ENCODE measurements at regions not wholly inside any gene's neighbourhood (a gene's known extent, or its start where the extent isn't known, plus 50 kb on each side); places are given as distances from the start of the nearest gene placed in this dataset.

DNA sequence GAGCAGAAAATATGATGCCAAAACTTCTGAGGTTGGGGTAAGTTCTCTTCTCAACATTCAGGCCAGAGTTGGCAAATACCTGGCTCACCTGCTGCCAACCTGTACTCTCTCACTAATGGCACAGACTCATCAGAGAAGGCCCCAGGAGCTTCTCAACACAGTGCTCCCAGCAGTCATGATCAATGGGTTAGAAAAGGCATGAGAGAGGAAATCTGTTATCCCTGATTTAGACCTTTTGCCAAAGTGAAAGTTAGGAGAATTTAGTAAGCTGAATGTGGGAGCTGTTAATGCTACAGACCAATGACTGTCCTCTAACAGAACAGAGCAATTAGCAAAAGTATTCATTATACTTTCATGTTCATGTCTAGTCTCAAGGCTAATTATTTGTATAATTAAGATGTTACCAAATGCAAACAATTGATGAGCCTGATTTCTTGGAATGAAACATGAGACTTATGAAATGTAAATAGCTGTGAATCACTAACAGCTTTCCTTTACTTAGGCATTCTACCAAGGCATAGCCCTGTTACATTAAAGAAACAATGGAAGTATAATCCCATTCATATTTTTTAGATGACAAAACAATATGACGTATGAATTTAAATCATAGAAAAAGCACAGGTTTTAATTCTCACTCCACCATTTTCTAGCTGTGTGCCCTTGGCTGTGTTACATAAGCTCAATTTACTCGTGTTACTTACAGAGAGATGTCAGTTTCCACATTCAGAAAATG, 68.7 kb upstream of the MARCHF10 start:
- DNase-seq (ENCODE audit: low spot score), result no peak

GRCh38 chr17:62876063-62876462, 67.9 kb upstream of the MARCHF10 start:
- Mint-ChIP-seq H3K4me3 (ENCODE audit: unreplicated experiment) (no peak overlapping the region), H3K9me3 (ENCODE audit: unreplicated experiment) (no peaks in the 10 kb centered on the region), H3K27me3 (ENCODE audit: unreplicated experiment) (no peaks in the 10 kb centered on the region), H3K4me1 (ENCODE audit: unreplicated experiment) (peaks cover 19% of the 10 kb centered on the region), H3K36me3 (ENCODE audit: low read depth, unreplicated experiment) (no peaks in the 10 kb centered on the region), H3K27ac (ENCODE audit: unreplicated experiment) (no peak overlapping the region)
- TF ChIP-seq, protein P1, sequence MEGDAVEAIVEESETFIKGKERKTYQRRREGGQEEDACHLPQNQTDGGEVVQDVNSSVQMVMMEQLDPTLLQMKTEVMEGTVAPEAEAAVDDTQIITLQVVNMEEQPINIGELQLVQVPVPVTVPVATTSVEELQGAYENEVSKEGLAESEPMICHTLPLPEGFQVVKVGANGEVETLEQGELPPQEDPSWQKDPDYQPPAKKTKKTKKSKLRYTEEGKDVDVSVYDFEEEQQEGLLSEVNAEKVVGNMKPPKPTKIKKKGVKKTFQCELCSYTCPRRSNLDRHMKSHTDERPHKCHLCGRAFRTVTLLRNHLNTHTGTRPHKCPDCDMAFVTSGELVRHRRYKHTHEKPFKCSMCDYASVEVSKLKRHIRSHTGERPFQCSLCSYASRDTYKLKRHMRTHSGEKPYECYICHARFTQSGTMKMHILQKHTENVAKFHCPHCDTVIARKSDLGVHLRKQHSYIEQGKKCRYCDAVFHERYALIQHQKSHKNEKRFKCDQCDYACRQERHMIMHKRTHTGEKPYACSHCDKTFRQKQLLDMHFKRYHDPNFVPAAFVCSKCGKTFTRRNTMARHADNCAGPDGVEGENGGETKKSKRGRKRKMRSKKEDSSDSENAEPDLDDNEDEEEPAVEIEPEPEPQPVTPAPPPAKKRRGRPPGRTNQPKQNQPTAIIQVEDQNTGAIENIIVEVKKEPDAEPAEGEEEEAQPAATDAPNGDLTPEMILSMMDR (IDR thresholded peaks at IDR 0.05; ENCODE audit: unreplicated experiment), result no peak
- DNase-seq (ENCODE audit: low spot score), result no peak

More for the DNA sequence above, 68.7 kb upstream of the MARCHF10 start:
- TF ChIP-seq, protein P1 (IDR thresholded peaks at IDR 0.05; ENCODE audit: unreplicated experiment), result no peak
- Mint-ChIP-seq H3K27ac (ENCODE audit: unreplicated experiment) (no peak overlapping the region), H3K4me3 (ENCODE audit: unreplicated experiment) (no peak overlapping the region), H3K36me3 (ENCODE audit: low read depth, unreplicated experiment) (no peaks in the 10 kb centered on the region), H3K4me1 (ENCODE audit: unreplicated experiment) (peaks cover 19% of the 10 kb centered on the region), H3K9me3 (ENCODE audit: unreplicated experiment) (no peaks in the 10 kb centered on the region), H3K27me3 (ENCODE audit: unreplicated experiment) (no peaks in the 10 kb centered on the region)

DNA sequence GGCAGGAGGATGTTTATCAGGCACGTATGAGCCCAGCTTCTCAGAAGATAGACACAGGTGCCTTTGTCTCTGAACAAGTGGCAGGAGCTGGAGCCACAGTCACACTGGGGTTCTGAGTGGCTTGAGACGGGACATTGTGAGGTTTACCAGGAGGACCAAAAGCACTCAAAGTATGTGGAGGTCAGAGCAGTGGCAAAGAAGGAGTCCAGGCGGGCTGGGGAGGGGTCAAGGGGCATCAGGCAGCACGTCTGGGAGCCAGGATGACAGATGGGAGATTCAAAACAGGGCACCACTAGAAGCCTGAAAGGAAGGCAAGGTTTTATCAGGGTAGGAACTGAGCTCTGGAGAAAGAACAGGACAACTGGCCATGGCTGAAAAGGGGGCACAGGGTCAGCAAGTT, 67.2 kb upstream of the MARCHF10 start:
- Mint-ChIP-seq H3K27ac (ENCODE audit: unreplicated experiment) (no peak overlapping the region), H3K4me3 (ENCODE audit: unreplicated experiment) (no peak overlapping the region), H3K4me1 (ENCODE audit: unreplicated experiment) (peaks cover 19% of the 10 kb centered on the region), H3K36me3 (ENCODE audit: low read depth, unreplicated experiment) (no peaks in the 10 kb centered on the region), H3K9me3 (ENCODE audit: unreplicated experiment) (no peaks in the 10 kb centered on the region), H3K27me3 (ENCODE audit: unreplicated experiment) (no peaks in the 10 kb centered on the region)
- no peak for DNase-seq (ENCODE audit: low spot score)
- TF ChIP-seq, protein P1 (IDR thresholded peaks at IDR 0.05; ENCODE audit: unreplicated experiment), result no peak

GRCh38 chr17:62871291-62871690, 63.2 kb upstream of the MARCHF10 start:
- peaks cover 3% of the 10 kb centered on the region for H3K27me3 Mint-ChIP-seq (ENCODE audit: unreplicated experiment)
- no peak overlapping the region for H3K27ac Mint-ChIP-seq (ENCODE audit: unreplicated experiment)
- H3K4me3 Mint-ChIP-seq (ENCODE audit: unreplicated experiment), result no peak overlapping the region
- peaks cover 22% of the 10 kb centered on the region for H3K4me1 Mint-ChIP-seq (ENCODE audit: unreplicated experiment)
- TF ChIP-seq, protein P1 (IDR thresholded peaks at IDR 0.05; ENCODE audit: unreplicated experiment), result no peak
- no peak for DNase-seq (ENCODE audit: low spot score)
- no peaks in the 10 kb centered on the region for H3K36me3 Mint-ChIP-seq (ENCODE audit: low read depth, unreplicated experiment)
- H3K9me3 Mint-ChIP-seq (ENCODE audit: unreplicated experiment), result no peaks in the 10 kb centered on the region

- DNase-seq (ENCODE audit: low spot score), result no peak
- Mint-ChIP-seq H3K4me1 (ENCODE audit: unreplicated experiment) (peaks cover 18% of the 10 kb centered on the region), H3K4me3 (ENCODE audit: unreplicated experiment) (no peak overlapping the region)
These were observed 62.4 kb upstream of the MARCHF10 start for GRCh38 chr17:62870552-62870971.

More at GRCh38 chr17:62870552-62870971, 62.4 kb upstream of the MARCHF10 start:
- Mint-ChIP-seq H3K36me3 (ENCODE audit: low read depth, unreplicated experiment) (no peaks in the 10 kb centered on the region), H3K9me3 (ENCODE audit: unreplicated experiment) (no peaks in the 10 kb centered on the region), H3K27ac (ENCODE audit: unreplicated experiment) (no peak overlapping the region), H3K27me3 (ENCODE audit: unreplicated experiment) (peaks cover 3% of the 10 kb centered on the region)
- TF ChIP-seq, protein P1 (IDR thresholded peaks at IDR 0.05; ENCODE audit: unreplicated experiment), result no peak
